GM12878 (cell line): ENCODE measurements at regions not wholly inside any gene's neighbourhood (a gene's known extent, or its start where the extent isn't known, plus 50 kb on each side); places are given as distances from the start of the nearest gene placed in this dataset.

Source experiments
- ATAC-seq: fragments of 200-7000 bp; cut with Tn5 transposase; 3 replicates; pipeline ENCODE4 v1.9.1; 2020; ENCODE audit warnings: mild to moderate bottlenecking, moderate library complexity
- BruUV-seq: library from RNA; stranded (reverse); fragments of 400-500 nt; replicated peaks from 2 replicates; lab custom pipeline; 2021; lab: Mats Ljungman, UMichigan
- CTCF ChIA-PET: fragments of 300-600 bp; sonication (Branson Sonifier 250); formaldehyde crosslinking; extraction: SDS; loops from one replicate; lab custom pipeline; 2021; ENCODE audit warnings: inconsistent platforms; lab: Yijun Ruan, JAX
- POLR2A ChIA-PET: fragments of 350-600 bp; formaldehyde crosslinking; extraction: SDS; loops from one replicate; lab custom pipeline; 2021; ENCODE audit warnings: inconsistent platforms; lab: Charles Lee
- RAD21 ChIA-PET: fragments of 300-600 bp; sonication (Branson Sonifier 250); formaldehyde crosslinking; loops from one replicate; lab custom pipeline; 2023; ENCODE audit warnings: antibody characterized with exemption; ENCODE audit not compliant: unreplicated experiment; lab: Charles Lee
- SMC1A ChIA-PET: fragments of 300-600 bp; sonication (Branson Sonifier 250); formaldehyde crosslinking; loops from one replicate; lab custom pipeline; 2023; ENCODE audit not compliant: unreplicated experiment, uncharacterized antibody; lab: Charles Lee
- DNase-seq: peaks from one replicate; pipeline ENCODE4 v3.0.0-alpha.2; 2011; ENCODE audit warnings: low read depth, low spot score
- FAIRE-seq: peaks from 3 replicates; lab custom pipeline; 2011; peaks lifted over from hg19 to GRCh38; lab: Jason Lieb, UNC
- H2AFZ ChIP-seq: 2 replicates; pipeline ENCODE4 v1.6.0; 2011; ENCODE audit warnings: low read depth, low read length, control low read depth; ENCODE audit not compliant: control insufficient read depth
- H3K27ac ChIP-seq: 2 replicates; pipeline ENCODE4 v1.5.1; 2011; ENCODE audit warnings: control low read depth; ENCODE audit not compliant: control insufficient read depth, insufficient read depth
- H3K27me3 ChIP-seq, 2 experiments: replicated peaks in 1 of 2; 2 replicates each; pipeline versions ENCODE4 v1.6.0 to v1.6.1; 2011; ENCODE audit warnings: low read length in 1 of 2; ENCODE audit not compliant: control insufficient read depth in 2 of 2, insufficient read depth in 2 of 2
- H3K36me3 ChIP-seq, 2 experiments: 2 replicates each; pipeline ENCODE4 v1.5.1; 2011; ENCODE audit warnings: low read length in 1 of 2; ENCODE audit not compliant: control insufficient read depth in 2 of 2, insufficient read depth in 2 of 2
- H3K4me1 ChIP-seq: 2 replicates; pipeline ENCODE4 v1.6.1; 2011; ENCODE audit warnings: mild to moderate bottlenecking, low read length, moderate library complexity, mixed read lengths; ENCODE audit not compliant: control insufficient read depth, insufficient read depth
- H3K4me2 ChIP-seq: 2 replicates; pipeline ENCODE4 v1.6.0; 2011; ENCODE audit warnings: control low read depth; ENCODE audit not compliant: control insufficient read depth, insufficient read depth
- H3K4me3 ChIP-seq: fragments of 200-600 bp; sonication (generic); 2 replicates; pipeline ENCODE4 v1.5.1; 2016
- H3K79me2 ChIP-seq: 2 replicates; pipeline ENCODE4 v1.6.0; 2011; ENCODE audit warnings: low read length; ENCODE audit not compliant: control insufficient read depth, insufficient read depth
- H3K9ac ChIP-seq: 2 replicates; pipeline ENCODE4 v1.8.0; 2011; ENCODE audit warnings: low read length, control low read depth, mixed read lengths; ENCODE audit not compliant: control insufficient read depth, insufficient read depth
- H3K9me3 ChIP-seq: replicated peaks from 3 replicates; pipeline ENCODE4 v1.5.1; 2011; ENCODE audit warnings: mild to moderate bottlenecking, low read length; ENCODE audit not compliant: control insufficient read depth, insufficient read depth
- H4K20me1 ChIP-seq: 2 replicates; pipeline ENCODE4 v1.6.0; 2011; ENCODE audit not compliant: control insufficient read depth, insufficient read depth
- BACH1 ChIP-seq: fragments of 450-650 bp; IDR thresholded peaks from 2 replicates; pipeline ENCODE4 v1.6.1; 2017; ENCODE audit warnings: mild to moderate bottlenecking, borderline replicate concordance
- BCL11A ChIP-seq: IDR thresholded peaks from 2 replicates; pipeline ENCODE4 v1.6.1; 2011; ENCODE audit warnings: low read depth, low read length
- FOXK2 ChIP-seq: fragments of 450-650 bp; IDR thresholded peaks from 2 replicates; pipeline ENCODE4 v1.6.1; 2017; ENCODE audit warnings: mild to moderate bottlenecking, moderate library complexity
- MEF2A ChIP-seq: IDR thresholded peaks from 2 replicates; pipeline ENCODE4 v1.6.1; 2011; ENCODE audit warnings: low read depth, mild to moderate bottlenecking, low read length, moderate library complexity; ENCODE audit not compliant: insufficient read depth
- MXI1 ChIP-seq: fragments of 150-350 bp; IDR thresholded peaks from 2 replicates; pipeline ENCODE4 v1.6.1; 2011; ENCODE audit warnings: low read depth, mild to moderate bottlenecking, inconsistent platforms, low read length, improper control_type of control experiment
- POLR2A ChIP-seq: IDR thresholded peaks from 2 replicates; pipeline ENCODE4 v1.6.1; 2011; ENCODE audit warnings: low read depth, mild to moderate bottlenecking, low read length
- YBX1 ChIP-seq: fragments of 450-650 bp; IDR thresholded peaks from 2 replicates; pipeline ENCODE4 v1.6.1; 2016; ENCODE audit warnings: antibody characterized with exemption
- YY1 ChIP-seq: IDR thresholded peaks from 2 replicates; pipeline ENCODE4 v1.6.1; 2011; ENCODE audit warnings: low read depth, mild to moderate bottlenecking, low read length
- ZNF217 ChIP-seq: fragments of 450-650 bp; IDR thresholded peaks from 2 replicates; pipeline ENCODE4 v1.6.1; 2017; ENCODE audit warnings: antibody characterized with exemption, mild to moderate bottlenecking
- ZNF24 ChIP-seq: fragments of 450-650 bp; IDR thresholded peaks from 2 replicates; pipeline ENCODE4 v1.6.1; 2017; ENCODE audit warnings: antibody characterized with exemption, mild to moderate bottlenecking
- ZNF622 ChIP-seq: fragments of 450-650 bp; IDR thresholded peaks from 2 replicates; pipeline ENCODE4 v1.6.1; 2017; ENCODE audit warnings: mild to moderate bottlenecking, inconsistent platforms
- ZZZ3 ChIP-seq: IDR thresholded peaks from 2 replicates; pipeline ENCODE4 v1.6.1; 2011; ENCODE audit warnings: low read depth; ENCODE audit not compliant: control insufficient read depth, insufficient read length
- WGBS: methylation state at CpG from one replicate; pipeline ENCODE4 v1.1.6; 2016; ENCODE audit warnings: low lambda C conversion rate; ENCODE audit not compliant: insufficient replicate concordance, insufficient coverage; ENCODE audit errors: missing lambda C conversion rate; 5-methylcytosine and 5-hydroxymethylcytosine counted together
- in situ Hi-C: fragments of 300-500 bp; cut with MboI; formaldehyde crosslinking; loops from 9 replicates; pipeline ENCODE4 v1.14.3; 2018; ENCODE audit warnings: mixed read lengths
- intact Hi-C: fragments of 100-400 bp; cut with micrococcal nuclease; formaldehyde crosslinking; loops from one replicate; pipeline ENCODE4 v1.14.2; 2022; ENCODE audit not compliant: unreplicated experiment
- TF ChIP-seq, protein P1 (sequence below): fragments of 450-650 bp; IDR thresholded peaks from 2 replicates; pipeline ENCODE4 v1.6.1; 2018; ENCODE audit warnings: mild to moderate bottlenecking, low read depth, moderate library complexity; ENCODE audit not compliant: partially characterized antibody

DNA sequence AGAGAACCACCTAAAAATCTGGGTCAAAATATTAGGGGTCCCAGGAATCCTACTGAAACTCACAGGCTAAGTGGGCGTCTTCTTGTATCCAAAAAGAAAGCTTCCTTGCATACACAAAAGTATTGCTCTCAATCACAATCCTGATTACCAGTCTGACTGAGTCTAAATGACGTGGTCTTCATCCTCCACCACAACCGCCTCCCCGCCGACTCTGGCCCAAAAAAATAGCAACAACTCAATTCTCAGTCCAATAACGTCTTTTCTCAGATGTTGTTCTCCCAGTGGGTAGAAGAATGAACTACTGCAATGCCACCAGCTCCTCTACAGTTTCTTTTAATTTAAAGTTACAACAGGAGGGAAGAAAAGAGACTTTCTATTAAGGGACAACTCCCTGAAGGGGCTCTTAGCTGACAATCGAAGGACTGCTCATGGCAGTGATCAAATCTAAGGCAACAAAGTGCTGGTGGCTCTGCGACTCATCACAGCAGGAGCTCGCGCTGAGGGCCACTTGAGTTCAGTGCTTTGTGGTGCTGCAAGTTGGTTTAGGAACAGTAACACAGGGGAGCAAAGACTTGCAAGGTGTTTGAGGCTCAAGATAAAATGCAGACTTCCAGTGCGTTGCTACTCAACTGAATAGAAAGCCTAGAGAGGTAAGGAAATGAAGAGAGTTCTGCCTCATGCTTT lies 394.1 kb downstream of the BCAT1 start:
- H3K27ac ChIP-seq = no peak overlapping the region
- H3K4me1 ChIP-seq = no peaks in the 10 kb centered on the region
- intact Hi-C loops (no loop called here), in situ Hi-C loops (no loop called here)
- peaks cover 4% of the 10 kb centered on the region; the same call in 2 of the 3 replicates for H3K9me3 ChIP-seq
- ChIA-PET CTCF (interaction anchor here (0.6 kb wide), 1 partner anchor 15 kb away, joined by 3 read pairs; no protein-coding TSS in a partner anchor), SMC1A (interaction anchor here (0.6 kb wide), 2 partner anchors 11 to 1852 kb away, joined by 3 read pairs; no protein-coding TSS in a partner anchor), POLR2A (no interaction called here), RAD21 (no interaction called here)
- ATAC-seq = no peak
- H3K79me2 ChIP-seq = no peaks in the 10 kb centered on the region
- no peak overlapping the region for H3K4me2 ChIP-seq
- H4K20me1 ChIP-seq = no peaks in the 10 kb centered on the region
- FAIRE-seq = no peak
- no peak overlapping the region for H2AFZ ChIP-seq
- no TSS peak for BruUV-seq
- 56% methylated on average over 11 of the region's 11 CpGs for WGBS
- H3K27me3 ChIP-seq = peaks cover 0 to 4% of the 10 kb centered on the region in 2 experiments; a peak in 1 of 4 replicates
- no peak for DNase-seq
- TF ChIP-seq BACH1 (no peak), ZNF24 (no peak), MEF2A (no peak), FOXK2 (no peak), POLR2A (no peak), ZNF622 (no peak), YBX1 (no peak), ZNF217 (no peak), BCL11A (no peak), MXI1 (no peak), YY1 (no peak), ZZZ3 (no peak)
- TF ChIP-seq, protein P1, sequence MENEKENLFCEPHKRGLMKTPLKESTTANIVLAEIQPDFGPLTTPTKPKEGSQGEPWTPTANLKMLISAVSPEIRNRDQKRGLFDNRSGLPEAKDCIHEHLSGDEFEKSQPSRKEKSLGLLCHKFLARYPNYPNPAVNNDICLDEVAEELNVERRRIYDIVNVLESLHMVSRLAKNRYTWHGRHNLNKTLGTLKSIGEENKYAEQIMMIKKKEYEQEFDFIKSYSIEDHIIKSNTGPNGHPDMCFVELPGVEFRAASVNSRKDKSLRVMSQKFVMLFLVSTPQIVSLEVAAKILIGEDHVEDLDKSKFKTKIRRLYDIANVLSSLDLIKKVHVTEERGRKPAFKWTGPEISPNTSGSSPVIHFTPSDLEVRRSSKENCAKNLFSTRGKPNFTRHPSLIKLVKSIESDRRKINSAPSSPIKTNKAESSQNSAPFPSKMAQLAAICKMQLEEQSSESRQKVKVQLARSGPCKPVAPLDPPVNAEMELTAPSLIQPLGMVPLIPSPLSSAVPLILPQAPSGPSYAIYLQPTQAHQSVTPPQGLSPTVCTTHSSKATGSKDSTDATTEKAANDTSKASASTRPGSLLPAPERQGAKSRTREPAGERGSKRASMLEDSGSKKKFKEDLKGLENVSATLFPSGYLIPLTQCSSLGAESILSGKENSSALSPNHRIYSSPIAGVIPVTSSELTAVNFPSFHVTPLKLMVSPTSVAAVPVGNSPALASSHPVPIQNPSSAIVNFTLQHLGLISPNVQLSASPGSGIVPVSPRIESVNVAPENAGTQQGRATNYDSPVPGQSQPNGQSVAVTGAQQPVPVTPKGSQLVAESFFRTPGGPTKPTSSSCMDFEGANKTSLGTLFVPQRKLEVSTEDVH = no peak
- H3K36me3 ChIP-seq = no peaks in the 10 kb centered on the region
- H3K9ac ChIP-seq = no peak overlapping the region
- H3K4me3 ChIP-seq = no peak overlapping the region
